HL-60 (cell line): ENCODE measurements at regions not wholly inside any gene's neighbourhood (a gene's known extent, or its start where the extent isn't known, plus 50 kb on each side); places are given as distances from the start of the nearest gene placed in this dataset.

Source experiments
- CTCF ChIP-seq: IDR thresholded peaks from one replicate; pipeline ENCODE4 v1.5.1; 2011; ENCODE audit warnings: low read length, control low read depth, inconsistent platforms; ENCODE audit not compliant: insufficient read depth
- GABPA ChIP-seq: IDR thresholded peaks from 2 replicates; pipeline ENCODE4 v1.6.1; 2012; ENCODE audit warnings: low read depth

DNA sequence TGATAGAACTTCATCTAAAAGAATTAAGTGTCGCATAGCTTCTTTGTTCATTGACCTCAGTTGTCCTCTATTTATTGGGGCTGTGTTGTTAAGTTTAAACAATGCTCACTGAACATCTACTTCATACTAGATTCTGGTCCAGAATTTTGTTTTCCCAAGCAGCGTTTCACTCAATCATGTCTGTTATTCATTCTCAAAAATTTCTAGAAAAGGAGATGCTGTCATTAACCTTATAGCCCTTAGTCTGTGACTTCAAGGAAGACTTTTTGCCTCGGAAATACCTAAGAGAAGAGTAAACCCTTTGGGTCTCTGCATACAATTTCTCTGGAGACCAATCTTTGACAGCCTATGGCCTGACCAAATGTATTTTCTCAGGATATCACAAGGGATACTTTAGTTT, 171.7 kb downstream of the FGF1 start:
- no peak for TF ChIP-seq CTCF
- TF ChIP-seq GABPA, result no peak
